ENCODE measurements at regions not wholly inside any gene's neighbourhood (a gene's known extent, or its start where the extent isn't known, plus 50 kb on each side); places are given as distances from the start of the nearest gene placed in this dataset.

GRCh38 chr1:5611431-5611830, 380.8 kb downstream of the NPHP4 start:
- TF ChIP-seq POLR2A (IDR thresholded peaks at IDR 0.05) (no peak), CTCF (IDR thresholded peaks at IDR 0.05) (no peak)

Measured in lower leg skin (tissue), 3 donors.